G401.6 (cell line): ENCODE measurements at regions not wholly inside any gene's neighbourhood (a gene's known extent, or its start where the extent isn't known, plus 50 kb on each side); places are given as distances from the start of the nearest gene placed in this dataset.
"Not testable (repeated sequence)": the region's sequence is repeated elsewhere in the genome, so short reads cannot be mapped to it uniquely, and the experiment has no call there.

Experiments
- FAIRE-seq: peaks from 2 replicates; lab custom pipeline; 2012; peaks lifted over from hg19 to GRCh38; lab: Jason Lieb, UNC

DNA sequence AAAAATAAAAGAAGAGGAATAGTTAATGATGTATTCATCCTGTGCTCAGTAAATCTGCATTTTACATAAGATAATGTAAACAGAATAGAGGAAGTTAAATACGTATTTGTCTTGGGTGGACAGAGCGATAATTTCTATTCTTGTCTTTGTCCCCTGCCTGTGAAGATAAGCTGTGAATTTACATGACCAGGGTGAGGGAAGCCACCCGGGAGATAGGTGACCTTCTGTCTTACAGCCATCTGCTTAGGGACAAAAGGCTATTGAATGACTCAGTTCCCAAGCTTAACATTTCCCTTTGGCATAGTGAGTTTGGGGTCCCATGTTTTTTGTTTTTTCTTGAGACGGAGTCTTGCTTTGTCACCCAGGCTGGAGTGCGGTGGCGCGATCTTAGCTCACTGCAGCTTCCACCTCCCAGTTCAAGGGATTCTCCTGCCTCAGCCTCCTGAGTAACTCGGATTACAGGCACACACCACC lies 88.7 kb upstream of the KCTD7 start:
- no peak for FAIRE-seq

DNA sequence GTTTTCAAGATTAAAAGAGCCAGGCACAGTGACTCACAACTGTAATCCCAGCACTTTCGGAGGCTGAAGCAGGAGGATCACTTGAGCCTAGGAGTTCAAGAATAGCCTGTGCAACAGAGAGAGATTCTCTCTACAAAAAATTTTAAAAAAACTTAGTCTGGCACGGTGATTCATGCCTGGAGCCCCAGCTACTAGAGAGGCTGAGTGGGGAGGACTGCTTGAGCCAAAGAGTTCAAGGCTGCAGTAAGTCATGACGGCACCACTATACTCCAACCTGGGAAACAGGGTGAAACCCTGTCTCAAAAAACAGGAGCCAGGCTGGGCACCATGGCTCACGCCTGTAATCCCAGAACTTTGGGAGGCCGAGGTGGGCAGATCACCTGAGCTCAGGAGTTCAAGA lies 86.6 kb upstream of the KCTD7 start:
- FAIRE-seq: no peak

DNA sequence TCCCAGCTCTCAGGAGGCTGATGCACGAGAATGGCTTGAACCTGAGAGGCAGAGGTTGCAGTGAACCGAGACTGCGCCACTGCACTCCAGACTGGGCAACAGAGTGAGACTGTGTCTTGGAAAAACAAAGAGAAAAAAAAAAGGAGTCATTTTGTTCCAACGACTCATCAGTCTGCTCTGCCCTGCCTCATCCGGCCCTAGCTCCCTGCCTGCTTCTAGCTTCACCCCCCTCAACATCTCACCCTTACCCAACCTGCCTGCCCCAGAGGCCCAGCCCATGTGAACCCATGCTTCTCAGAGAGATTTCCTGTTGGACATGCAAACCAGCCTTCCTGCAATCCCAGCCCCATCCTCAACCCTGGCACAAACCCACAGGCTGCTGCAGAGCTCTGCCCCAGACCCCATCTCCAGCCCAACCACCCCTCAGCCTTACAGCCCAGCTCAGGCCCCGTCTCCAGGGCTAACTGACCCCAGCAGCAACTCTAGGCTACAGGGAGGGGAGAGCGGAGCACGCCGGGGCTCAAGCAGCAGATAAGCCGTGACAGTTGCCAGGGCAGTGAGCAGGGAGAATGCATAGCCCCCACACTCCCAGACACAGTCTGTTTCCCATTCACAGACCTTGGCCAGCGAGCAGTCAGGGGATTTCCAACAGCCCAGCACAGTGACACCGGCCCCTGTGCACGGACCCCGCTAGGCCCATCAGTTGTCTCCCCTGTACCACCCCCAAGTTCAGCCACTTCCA lies 86.0 kb upstream of the KCTD7 start:
- FAIRE-seq: no peak

DNA sequence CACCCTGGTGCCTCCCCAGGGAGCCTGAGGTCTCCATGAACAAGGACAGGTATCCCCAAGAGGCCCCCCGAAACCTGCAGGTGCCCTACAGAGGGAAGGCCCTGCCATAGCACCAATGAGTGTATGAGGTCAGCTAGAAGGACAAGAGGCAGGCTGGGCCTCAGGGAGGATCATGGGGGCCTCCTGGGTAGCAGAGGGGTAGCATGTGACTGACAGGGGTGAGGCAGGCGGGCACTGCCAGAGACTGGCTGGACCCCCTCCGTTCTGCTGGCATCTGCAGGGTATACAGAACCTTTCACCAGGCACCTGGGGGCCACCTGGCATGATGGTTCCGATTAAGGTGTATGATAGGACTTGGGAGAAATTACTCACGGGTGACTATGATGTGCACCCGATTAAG lies 79.2 kb upstream of the KCTD7 start:
- FAIRE-seq: no peak

DNA sequence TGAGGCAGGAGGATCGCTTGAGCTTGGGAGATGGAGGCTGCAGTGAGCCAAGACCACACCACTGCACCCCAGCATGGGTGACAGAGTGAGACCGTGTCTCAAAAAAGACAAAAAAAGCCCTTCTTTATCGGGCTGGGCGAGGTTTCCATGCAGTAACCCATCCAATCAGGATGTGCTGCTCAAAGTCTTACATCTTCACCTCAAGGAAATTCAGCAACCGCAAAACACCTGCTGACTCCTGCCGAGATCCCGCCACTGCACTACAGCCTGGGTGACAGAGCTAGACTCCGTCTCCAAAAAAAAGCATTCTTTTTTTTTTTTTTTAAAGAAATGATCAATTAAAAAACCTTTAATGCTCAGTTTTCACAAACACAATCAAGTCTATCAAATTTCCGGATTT lies 75.7 kb upstream of the KCTD7 start:
- no peak for FAIRE-seq

DNA sequence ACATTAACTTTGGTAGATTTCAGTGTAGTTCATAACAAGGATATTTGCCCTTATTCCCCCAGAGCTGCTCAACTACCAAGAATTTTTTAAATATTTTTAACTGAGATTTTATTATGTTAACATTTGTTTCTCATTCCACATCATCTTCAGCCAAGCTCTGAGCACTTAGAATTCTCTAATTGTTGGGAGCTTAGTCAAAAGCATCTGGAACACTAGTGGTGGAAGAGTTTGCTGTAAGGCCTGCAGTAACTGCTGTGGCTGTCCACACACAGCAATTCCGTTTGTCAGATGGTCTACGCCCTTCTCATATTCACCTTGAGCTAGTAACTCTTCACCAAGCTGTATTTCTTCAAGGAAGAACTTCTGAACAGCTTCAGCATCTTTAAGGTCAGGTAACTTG lies 75.0 kb upstream of the KCTD7 start:
- not testable (repeated sequence) for FAIRE-seq

DNA sequence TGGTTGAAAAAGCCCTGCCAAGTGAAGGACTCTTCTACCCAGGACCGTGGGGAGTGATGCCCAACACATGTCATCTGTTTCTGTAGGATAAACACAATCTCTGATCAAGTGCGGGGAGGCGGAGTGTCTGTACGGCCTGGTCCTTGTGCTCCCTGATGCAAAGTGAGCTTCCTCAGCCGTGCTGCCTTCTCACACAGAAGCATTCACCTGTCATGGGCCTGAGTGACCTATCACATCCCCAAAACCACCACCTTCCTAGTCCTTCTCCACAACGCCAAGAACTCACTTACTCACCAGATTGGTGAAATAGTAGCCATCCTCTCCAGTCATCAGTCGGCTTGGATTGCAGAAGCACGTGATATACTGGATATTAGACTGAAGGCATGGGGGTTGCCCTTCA lies 74.4 kb upstream of the KCTD7 start:
- not testable (repeated sequence) for FAIRE-seq

DNA sequence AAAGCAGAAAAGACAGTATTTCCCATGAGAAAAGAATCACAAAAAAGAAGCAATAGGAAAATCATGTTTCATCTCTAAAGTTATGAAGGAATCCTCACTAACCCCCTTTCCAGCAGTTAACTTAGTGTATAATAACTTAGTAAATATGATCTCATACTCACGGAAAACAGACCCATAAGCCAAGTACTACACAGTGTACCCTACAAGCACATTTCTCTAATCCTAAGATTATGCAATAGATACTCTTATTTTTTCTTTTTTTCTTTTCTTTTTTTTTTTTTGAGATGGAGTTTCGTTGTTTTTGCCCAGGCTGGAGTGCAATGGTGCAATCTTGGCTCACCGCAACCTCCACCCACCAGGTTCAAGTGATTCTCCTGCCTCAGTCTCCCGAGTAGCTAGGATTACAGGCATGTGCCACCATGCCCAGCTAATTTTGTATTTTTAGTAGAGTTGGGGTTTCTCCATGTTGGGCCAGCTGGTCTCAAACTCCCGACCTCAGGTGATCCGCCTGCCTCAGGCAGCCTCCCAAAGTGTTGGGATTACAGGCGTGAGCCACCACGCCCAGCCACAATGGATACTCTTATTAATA lies 73.7 kb upstream of the KCTD7 start:
- FAIRE-seq: not testable (repeated sequence)

DNA sequence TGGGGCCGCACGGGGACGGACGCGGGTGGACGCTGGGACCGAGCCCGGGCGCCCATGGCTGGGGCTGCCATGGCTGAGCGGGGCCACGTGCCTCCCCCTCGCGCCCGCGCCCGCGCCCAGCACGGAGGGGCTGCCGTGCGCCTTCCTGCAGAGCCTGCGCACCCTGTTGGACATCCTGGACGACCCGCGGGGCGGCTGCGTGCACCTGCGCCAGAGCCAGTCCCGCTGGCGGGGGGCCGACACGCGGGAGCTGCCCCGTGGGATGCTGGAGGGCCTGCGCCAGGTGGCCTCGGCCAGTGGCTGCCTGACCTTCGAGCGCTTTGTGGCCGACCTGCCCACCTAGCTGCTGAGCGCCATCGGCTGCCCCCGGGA lies 72.5 kb upstream of the KCTD7 start:
- no peak for FAIRE-seq

DNA sequence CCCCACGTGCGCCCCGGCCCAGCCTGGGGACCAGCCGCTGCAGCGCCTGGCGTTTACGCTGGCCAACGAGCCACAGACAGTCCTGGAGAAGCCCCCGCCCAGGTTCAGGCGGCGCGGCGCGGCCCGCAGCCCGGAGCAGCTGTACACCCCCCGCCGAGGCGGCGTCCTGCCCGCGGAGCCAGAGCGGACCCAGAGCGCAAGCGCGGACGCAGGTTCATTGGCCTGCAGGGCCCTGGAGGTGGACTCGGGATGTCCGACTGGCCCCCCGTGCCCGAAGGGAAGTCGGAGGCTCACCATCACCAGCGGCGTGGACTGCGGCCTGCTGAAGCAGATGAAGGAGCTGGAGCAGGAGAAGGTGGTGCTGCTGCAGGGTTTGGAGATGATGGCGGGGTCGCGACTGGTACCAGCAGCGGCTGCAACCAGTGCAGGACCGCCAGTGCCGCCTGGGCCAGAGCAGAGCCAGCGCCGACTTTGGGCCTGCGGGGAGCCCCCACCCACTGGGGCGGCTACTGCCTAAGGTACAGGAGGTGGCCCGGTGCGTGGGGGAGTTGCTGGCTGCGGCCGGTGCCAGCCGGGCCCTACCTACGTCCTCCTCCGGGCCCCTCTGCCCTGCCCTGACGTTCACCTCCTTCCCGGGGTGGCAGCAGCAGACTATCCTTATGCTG lies 72.0 kb upstream of the KCTD7 start:
- no peak for FAIRE-seq

DNA sequence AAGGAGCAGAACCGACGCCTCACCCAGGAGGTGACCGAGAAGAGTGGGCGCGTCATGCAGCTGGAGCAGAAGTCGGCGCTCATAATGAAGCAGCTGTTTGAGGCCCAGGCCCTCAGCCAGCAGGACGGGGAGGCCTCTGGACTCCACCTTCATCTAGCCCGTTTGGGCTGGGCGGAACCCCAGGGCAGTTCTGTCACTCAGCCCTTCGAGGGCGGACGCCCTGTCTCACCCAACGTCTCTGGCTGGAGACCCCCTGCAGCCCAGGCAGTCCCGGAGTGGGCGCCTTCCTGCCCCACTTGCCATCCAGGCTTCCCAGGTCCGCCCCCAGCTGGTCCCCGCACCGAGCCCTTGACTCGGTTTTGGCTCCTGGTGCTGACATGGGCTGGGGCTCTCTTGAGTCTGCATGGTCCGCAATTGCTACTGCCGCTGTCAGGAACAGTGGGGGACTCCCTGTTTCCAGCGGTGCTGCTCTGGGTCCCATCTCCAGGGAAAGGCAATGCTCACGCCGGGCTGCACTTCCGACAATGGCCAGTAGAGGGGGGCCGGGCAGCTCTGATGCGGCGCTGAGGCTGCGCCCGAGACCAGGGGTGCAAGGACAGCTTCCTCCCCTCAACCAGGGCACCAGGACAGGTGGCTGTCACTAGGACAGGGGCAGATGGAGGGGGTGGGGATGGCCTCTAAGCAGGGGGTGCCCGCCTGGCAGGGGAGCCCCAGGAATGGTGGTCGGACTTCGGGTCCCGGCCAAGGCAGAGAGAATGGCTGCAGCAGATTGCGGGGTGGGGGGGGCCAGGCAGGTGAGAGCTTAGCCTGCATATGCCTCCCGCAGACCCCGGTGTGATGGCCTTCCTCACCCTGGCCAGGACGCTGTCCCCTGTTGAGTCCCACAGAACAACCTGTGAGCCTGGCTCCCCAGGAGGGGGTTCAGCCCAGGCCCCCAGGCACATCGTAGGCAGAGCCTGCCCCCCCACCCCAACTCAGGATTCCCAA lies 71.2 kb upstream of the KCTD7 start:
- no peak for FAIRE-seq

DNA sequence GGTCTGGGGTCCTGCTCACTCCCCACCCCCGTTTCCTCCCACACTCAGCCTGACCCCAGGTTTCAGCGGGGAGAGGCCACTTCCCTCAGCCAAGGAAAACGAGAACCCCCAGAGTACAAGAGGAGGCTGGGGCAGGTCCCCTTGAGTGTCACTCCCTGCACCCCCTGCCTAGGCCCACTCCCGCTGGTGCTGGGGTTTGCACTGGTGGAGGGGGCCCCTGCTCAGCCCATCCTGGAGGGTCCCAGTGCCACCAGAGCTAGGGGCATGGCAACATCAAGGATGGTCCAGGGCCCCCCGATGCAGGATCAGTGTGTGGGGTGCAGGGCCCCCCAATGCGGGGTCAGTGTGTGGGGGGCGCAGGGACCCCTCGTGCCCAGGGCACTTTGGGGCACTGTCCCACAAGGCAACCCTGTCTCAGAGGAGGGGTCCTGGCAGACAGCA lies 70.5 kb upstream of the KCTD7 start:
- FAIRE-seq: no peak

DNA sequence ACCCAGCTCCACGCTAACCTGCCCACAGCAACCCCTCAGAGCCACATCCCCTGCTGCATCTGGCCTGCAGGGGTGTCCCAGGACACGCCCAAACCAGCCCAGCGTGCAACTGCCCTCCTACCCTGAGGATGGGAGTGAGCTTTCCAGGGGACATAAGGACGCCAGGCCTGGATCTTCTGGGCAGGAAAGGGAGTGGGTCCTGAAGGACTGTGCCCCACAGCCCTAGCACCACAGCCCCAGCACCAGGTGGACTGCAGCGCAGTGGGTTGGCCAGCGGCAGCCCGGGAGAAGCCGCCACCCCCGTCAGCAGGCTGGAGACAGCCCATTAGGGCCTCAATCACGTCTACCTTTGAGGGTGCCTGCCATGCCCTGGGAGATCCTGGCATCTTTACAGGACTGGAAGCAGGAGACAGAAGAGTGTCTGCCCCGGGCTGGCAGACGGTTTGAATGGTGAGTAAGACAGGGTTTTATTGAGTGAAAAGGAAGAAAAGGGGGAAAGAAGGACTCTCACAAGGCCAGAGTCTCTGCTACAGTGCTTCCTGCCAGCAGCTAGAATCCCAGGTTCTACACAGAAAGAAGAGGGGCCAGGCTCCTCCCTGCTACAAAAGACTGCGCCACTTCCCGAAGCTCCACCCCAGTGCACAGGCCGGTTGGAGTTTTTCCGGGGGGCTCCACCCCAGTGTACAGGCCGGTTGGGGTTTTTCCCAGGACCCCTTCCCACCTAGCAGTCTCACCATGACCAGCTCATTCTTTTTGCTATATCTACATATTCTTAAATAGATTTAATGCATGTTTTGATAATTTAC lies 69.8 kb upstream of the KCTD7 start:
- no peak for FAIRE-seq

DNA sequence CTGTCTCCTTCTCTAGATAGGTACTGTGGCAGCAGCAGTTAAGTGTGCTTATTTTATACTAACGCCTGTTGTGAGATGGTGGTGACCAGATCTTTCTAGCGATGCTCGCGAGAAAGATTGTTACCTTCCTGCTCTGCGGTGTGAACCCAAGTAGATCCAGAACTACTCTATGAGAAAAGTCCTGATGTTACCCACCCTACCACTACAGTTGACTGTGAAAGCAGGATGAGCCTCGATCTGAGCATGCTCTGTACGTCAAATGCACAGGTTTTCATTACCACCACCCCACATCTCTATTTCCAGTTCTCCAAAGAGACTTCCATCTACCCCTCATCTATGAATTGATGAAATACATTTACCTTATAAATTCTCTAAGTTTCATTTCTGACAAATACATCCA lies 64.6 kb upstream of the KCTD7 start:
- no peak for FAIRE-seq

DNA sequence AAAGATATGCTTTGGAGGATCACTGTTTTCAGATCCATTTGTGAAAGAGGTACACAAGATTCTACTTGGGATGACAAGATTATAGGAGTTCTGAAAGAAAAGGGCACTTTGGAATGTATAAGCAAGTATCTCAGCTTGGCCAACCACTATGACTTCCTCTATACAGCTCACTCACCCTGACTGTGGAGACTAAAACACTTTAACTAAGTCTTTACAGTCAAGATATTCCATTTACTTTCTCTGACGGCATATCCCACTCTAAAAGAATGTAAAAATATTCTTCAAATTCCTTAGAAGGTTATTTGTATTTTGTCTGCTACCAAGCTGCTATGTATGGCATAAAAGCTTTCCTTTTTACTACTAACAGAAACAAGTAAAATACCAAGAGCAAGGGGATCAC lies 58.5 kb upstream of the KCTD7 start:
- FAIRE-seq: not testable (repeated sequence)

DNA sequence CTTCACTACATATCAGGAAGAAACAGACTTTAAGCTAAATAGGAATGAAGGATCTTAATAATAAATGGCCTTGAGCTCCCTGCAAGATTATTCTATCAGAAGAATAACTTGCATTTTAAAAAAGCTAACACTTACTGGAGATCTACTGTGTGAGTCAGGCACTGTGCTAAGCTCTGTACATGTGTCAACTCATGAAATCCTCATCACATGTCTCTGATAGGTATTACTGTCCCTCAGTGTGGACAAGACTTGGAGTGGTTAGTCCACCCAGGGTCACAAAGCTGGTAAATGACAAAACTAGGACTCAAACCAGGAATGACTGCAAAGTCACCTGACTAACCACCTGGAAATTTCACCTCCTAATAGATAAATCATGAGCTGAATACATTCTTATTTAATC lies 57.1 kb upstream of the KCTD7 start:
- no peak for FAIRE-seq

DNA sequence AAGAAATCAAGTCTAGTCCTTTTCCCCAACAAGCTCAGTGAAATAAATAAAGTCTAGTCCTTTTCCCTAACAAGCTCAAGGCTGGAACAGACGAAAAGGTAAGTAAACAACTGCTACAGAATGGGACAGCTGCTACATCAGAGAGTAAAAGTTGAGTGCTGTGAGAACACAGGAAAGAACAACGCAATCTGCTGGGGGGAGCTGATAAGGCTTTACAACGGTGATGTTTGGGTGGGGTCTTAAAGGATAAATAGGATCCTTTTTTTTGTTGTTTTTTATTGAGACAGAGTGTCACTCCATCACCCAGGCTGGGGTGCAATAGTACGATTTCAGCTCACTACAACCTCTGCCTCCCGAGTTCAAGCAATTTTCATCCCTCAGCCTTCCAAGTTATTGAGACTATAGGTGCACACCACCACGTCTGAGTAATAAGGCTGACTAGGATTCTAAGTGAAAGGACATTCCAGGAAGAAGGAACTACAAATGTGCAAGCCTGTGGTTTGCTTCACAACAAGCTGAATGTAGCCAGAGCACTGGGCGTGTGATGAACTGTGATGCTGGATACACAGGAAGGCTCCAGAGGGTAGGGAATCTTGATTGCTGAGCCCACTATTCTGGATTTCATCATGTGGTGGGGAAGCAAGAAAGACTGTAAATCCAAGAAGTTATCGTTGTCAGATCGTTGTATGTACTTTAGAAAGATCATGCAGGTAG lies 54.7 kb upstream of the KCTD7 start:
- not testable (repeated sequence) for FAIRE-seq

DNA sequence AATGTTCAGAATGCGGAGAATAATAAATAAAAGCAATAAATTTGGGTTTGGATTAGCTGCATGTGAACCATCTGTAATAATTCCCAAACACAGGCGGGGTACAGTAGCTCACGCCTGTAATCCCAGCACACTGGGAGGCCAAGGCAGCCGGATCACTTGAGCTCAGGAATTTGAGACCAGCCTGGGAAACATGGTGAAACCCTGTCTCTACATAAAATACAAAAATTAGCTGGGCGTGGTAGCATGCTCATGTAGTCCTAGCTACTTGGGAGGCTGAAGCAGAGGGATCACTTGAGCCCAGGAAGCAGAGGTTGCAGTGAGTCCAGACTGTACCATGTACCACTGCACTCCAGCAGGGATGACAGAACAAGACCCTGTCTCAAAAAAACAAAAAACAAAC lies 53.9 kb upstream of the KCTD7 start:
- FAIRE-seq: not testable (repeated sequence)

DNA sequence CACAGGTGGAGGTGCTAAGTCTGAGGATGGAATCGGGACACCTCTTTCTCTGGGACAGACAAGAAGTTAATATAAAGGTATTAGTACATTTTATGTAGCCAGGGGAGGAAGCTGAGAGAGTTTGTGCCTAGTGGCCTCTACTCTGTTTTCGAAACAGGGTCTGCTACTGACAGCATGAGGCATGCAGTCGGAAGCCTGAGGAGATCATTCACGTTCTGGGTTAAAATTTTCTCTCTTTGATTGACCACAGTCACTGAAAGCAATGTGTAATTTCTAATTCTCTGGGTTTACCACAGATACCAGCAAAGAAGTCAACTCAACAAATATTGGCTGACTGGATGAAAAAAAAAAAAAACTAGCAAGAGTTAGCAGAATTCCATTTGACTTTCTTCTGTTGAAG lies 53.3 kb upstream of the KCTD7 start:
- no peak for FAIRE-seq

DNA sequence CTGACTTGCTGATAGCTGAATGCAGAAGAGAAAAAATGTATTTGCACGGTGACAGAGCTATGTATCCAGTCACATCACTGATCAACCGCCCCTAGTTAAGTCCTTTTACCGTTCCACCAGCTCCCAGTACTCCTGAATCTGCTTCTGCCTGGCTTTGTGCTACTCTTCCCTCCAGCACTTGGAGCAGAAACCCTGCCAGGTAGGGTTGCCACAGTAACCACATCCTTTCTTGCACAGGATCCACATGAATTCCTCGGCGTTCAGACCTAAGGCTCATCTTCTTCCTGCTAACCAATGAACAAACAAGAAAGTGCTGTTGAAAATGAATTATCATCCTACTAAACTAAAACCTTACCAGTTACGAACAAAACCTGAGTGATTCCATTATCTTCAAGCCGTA lies 52.0 kb upstream of the KCTD7 start:
- no peak for FAIRE-seq
